NB4 (cell line): ENCODE measurements at regions not wholly inside any gene's neighbourhood (a gene's known extent, or its start where the extent isn't known, plus 50 kb on each side); places are given as distances from the start of the nearest gene placed in this dataset.

ENCODE experiments used
- MAX ChIP-seq: IDR thresholded peaks from 2 replicates; pipeline ENCODE4 v1.6.1; 2011; ENCODE audit warnings: low read depth, low read length
- MYC ChIP-seq: IDR thresholded peaks from 2 replicates; pipeline ENCODE4 v1.6.1; 2011; ENCODE audit warnings: low read depth, low read length
- POLR2A ChIP-seq: IDR thresholded peaks from 2 replicates; pipeline ENCODE4 v1.6.1; 2011; ENCODE audit warnings: mild to moderate bottlenecking; ENCODE audit not compliant: insufficient read length; ENCODE audit errors: extremely low read depth
- TF ChIP-seq, protein P1 (sequence below): IDR thresholded peaks from one replicate; pipeline ENCODE4 v1.5.1; 2012; ENCODE audit warnings: low read depth, low read length

GRCh38 chr2:41127351-41127750, 675.5 kb upstream of the SLC8A1 start:
- TF ChIP-seq, protein P1, sequence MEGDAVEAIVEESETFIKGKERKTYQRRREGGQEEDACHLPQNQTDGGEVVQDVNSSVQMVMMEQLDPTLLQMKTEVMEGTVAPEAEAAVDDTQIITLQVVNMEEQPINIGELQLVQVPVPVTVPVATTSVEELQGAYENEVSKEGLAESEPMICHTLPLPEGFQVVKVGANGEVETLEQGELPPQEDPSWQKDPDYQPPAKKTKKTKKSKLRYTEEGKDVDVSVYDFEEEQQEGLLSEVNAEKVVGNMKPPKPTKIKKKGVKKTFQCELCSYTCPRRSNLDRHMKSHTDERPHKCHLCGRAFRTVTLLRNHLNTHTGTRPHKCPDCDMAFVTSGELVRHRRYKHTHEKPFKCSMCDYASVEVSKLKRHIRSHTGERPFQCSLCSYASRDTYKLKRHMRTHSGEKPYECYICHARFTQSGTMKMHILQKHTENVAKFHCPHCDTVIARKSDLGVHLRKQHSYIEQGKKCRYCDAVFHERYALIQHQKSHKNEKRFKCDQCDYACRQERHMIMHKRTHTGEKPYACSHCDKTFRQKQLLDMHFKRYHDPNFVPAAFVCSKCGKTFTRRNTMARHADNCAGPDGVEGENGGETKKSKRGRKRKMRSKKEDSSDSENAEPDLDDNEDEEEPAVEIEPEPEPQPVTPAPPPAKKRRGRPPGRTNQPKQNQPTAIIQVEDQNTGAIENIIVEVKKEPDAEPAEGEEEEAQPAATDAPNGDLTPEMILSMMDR: no peak
- TF ChIP-seq MAX (no peak), MYC (no peak), POLR2A (no peak)
